Kidney (tissue), 13 donors: ENCODE measurements at regions not wholly inside any gene's neighbourhood (a gene's known extent, or its start where the extent isn't known, plus 50 kb on each side); places are given as distances from the start of the nearest gene placed in this dataset.

Source experiments
- DNase-seq, 5 donors: peaks; one replicate each; pipeline ENCODE4 v3.0.0-alpha.2; 2013 to 2020
- FAIRE-seq: peaks from 2 replicates; lab custom pipeline; 2012; peaks lifted over from hg19 to GRCh38; lab: Jason Lieb, UNC
- H3K27ac ChIP-seq, 2 donors: one replicate each; pipeline ENCODE4 v1.7.0; 2013; ENCODE audit warnings: low read depth in 2 of 2, low read length in 2 of 2, inconsistent platforms in 1 of 2
- H3K27me3 ChIP-seq: one replicate; pipeline ENCODE4 v1.7.1; 2013; ENCODE audit warnings: low read length, inconsistent platforms; ENCODE audit not compliant: control insufficient read depth, insufficient read depth
- H3K36me3 ChIP-seq, 3 donors: one replicate each; pipeline versions ENCODE4 v1.7.0 to v1.7.1; 2013; ENCODE audit warnings: low read length in 3 of 3, control low read depth in 1 of 3, inconsistent platforms in 1 of 3; ENCODE audit not compliant: insufficient read depth in 3 of 3, control insufficient read depth in 2 of 3
- H3K4me1 ChIP-seq, 3 donors: one replicate each; pipeline versions ENCODE4 v1.7.0 to v1.7.1; 2013; ENCODE audit warnings: low read length in 3 of 3, inconsistent platforms in 1 of 3, low read depth in 1 of 3; ENCODE audit not compliant: control insufficient read depth in 2 of 3, insufficient read depth in 2 of 3
- H3K4me3 ChIP-seq, 3 donors: one replicate each; pipeline versions ENCODE4 v1.7.0 to v1.8.1; 2013; ENCODE audit warnings: low read length in 3 of 3, control low read depth in 1 of 3, inconsistent platforms in 1 of 3
- H3K9ac ChIP-seq, 3 donors: one replicate each; pipeline versions ENCODE4 v1.7.0 to v1.7.1; 2013; ENCODE audit warnings: low read length in 3 of 3, control low read depth in 1 of 3, inconsistent platforms in 1 of 3
- H3K9me3 ChIP-seq, 3 donors: one replicate each; pipeline versions ENCODE4 v1.7.0 to v1.7.1; 2013; ENCODE audit warnings: low read length in 3 of 3, control low read depth in 1 of 3, inconsistent platforms in 1 of 3; ENCODE audit not compliant: control insufficient read depth in 2 of 3, insufficient read depth in 1 of 3
- CTCF ChIP-seq: IDR thresholded peaks from 3 replicates; pipeline ENCODE4 v1.5.1; 2012; ENCODE audit warnings: mild to moderate bottlenecking, moderate library complexity, borderline replicate concordance; ENCODE audit not compliant: insufficient read depth; ENCODE audit errors: extremely low read depth
- intact Hi-C: fragments of 100-400 bp; cut with DNase I; formaldehyde crosslinking; loops from one replicate; pipeline ENCODE4 v1.11.1; 2022
- donor health status: control.
- donor health status: control.
- donor health status: control.
- donor health status: control.
- donor health status: control.
- donor health status: DM: yes; HTN: yes; CAD: no.
- donor health status: Normal renal cell carcinoma (clear cell type).

- no peaks in the 10 kb centered on the region for H3K4me1 ChIP-seq
- no peaks in the 10 kb centered on the region for H3K36me3 ChIP-seq
- intact Hi-C loops, result no loop called here
- no peak overlapping the region for H3K4me3 ChIP-seq
- DNase-seq (no peak), FAIRE-seq (no peak)
- TF ChIP-seq CTCF, result no peak
- H3K27me3 ChIP-seq, result no peaks in the 10 kb centered on the region
- H3K27ac ChIP-seq, result no peak overlapping the region
- no peaks in the 10 kb centered on the region for H3K9me3 ChIP-seq
- no peak overlapping the region for H3K9ac ChIP-seq
These were observed 209.6 kb upstream of the PDE4D start for GRCh38 chr5:60102961-60103693.

GRCh38 chr5:60101573-60101972 is 208.0 kb upstream of the PDE4D start:
- no peak for TF ChIP-seq CTCF
- Histone ChIP-seq H3K27me3 (no peaks in the 10 kb centered on the region), H3K4me1 (no peaks in the 10 kb centered on the region), H3K4me3 (no peak overlapping the region), H3K36me3 (no peaks in the 10 kb centered on the region), H3K9me3 (no peaks in the 10 kb centered on the region), H3K9ac (no peak overlapping the region), H3K27ac (no peak overlapping the region)
- intact Hi-C loops, result no loop called here
- FAIRE-seq, result no peak
- DNase-seq, result no peak

- Histone ChIP-seq H3K9ac (no peak overlapping the region), H3K36me3 (no peaks in the 10 kb centered on the region), H3K4me1 (no peaks in the 10 kb centered on the region), H3K4me3 (no peak overlapping the region), H3K9me3 (no peaks in the 10 kb centered on the region), H3K27ac (no peak overlapping the region), H3K27me3 (no peaks in the 10 kb centered on the region)
- no peak for FAIRE-seq
- intact Hi-C loops, result no loop called here
- no peak for TF ChIP-seq CTCF
- no peak for DNase-seq
These were observed 199.3 kb upstream of the PDE4D start for GRCh38 chr5:60092671-60093422.
